GM21515 (cell line): ENCODE measurements at regions not wholly inside any gene's neighbourhood (a gene's known extent, or its start where the extent isn't known, plus 50 kb on each side); places are given as distances from the start of the nearest gene placed in this dataset.
"Not testable (repeated sequence)": the region's sequence is repeated elsewhere in the genome, so short reads cannot be mapped to it uniquely, and the experiment has no call there.

Experiments used
- ATAC-seq: cut with Tn5 transposase; IDR thresholded peaks from one replicate; pipeline ENCODE4 v1.9.1; 2021; ENCODE audit not compliant: unreplicated experiment

- ATAC-seq: no peak
Measured at GRCh38 chr11:27244900-27245299, 118.1 kb downstream of the CCDC34 start.

GRCh38 chr11:27242591-27242990 lies 120.4 kb downstream of the CCDC34 start:
- ATAC-seq: no peak

DNA sequence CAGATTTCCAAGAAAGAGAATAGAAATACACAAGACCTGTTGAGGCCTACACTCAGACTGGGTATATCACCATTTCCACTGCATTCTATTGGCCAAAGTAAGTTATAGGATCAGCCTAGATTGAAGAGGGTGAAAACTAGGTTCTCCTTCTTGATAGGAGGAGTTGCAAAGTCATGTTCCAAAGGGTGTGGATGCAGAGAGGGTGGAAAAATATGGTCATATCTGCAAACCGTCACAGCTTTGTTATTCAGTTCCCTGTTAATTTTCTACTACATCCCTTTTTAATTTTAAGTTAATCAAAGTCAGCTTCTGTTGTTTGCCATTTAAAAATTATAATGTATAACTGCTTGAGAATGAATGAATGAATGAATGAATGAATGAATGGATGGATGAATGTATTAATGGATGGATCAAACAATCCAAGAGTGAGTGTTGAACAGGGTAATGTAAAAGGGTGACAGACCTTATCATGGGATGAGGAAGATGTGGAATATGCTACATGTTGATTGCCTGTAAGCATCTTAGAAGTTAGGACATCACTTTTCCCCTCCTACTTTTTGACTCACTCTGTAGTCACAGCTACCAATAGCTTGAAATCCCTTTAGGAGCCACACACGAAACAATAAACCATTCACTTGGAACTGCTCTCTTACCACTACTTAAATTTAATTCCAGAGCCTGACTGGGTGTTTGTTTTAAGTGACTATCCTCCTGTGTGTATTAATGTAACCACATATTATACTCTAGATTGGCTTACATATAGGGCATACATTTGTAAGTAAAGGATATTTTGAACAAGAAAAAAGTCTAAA lies 121.5 kb downstream of the CCDC34 start:
- ATAC-seq: no peak

DNA sequence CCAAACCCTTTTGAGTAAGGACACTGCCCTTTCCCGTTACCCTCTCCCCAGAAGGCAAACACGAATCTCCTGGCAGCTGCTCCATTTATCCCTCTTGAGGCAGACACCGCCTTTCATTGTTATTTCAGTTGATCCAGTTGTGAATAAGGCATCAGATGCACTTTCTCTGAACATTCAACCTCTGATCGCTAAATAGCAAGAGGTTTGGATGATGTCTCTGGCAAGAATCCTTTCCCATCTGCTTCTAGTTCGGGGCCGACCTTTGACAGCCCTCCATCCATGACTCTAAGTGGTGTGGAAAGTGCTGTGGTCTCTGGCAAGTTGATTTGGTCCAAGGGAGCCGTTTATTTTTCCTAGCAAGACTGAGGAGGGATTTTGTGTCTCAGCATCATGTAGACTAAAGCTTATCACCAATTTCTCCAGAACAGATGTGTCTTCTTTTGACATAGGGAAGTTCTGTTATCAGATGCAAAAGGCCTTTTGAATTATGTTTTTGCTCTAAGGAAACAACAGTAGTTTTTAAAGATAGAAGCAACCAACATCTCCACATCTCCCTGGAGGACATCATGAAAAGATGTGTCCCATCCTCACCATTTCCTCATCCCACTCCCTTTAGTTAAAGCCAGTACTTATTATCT lies 123.6 kb downstream of the CCDC34 start:
- ATAC-seq: no peak

- no peak for ATAC-seq
Measured at GRCh38 chr11:27238811-27239210, 124.2 kb downstream of the CCDC34 start.

GRCh38 chr11:27237643-27238042 lies 125.4 kb downstream of the CCDC34 start:
- ATAC-seq: no peak

GRCh38 chr11:27234961-27235360 lies 128.1 kb downstream of the CCDC34 start:
- ATAC-seq: no peak

DNA sequence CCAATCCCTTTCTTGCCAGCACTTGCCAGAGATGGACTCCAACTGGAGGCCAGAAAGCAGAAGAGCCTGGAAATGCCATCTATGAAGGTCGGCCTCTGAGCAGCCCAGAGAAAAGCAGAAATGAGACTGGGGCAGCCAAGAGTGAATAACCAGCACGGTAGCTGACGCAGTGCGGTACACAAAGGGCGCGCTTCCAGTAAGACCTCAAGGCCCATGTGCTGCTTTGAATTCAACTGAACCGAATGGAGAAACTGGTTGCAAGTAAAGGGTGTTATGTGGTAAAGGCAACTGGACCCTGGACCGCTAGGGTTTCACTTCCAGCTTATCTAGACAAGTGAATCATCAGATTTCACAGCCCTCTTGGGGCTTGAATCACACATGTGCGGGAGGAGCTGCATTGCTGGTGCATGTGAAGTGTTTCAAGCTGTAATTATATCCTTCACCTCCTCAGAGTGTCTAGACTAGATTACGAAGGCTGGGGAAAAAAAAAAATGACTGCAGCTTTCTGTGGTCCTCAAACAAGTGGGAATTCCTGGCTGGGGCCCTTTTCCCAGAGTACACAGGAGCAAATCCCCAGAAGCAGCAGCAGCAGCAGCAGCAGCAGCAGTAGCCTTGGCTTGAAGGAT lies 128.9 kb downstream of the CCDC34 start:
- ATAC-seq: peak; percentile 95

DNA sequence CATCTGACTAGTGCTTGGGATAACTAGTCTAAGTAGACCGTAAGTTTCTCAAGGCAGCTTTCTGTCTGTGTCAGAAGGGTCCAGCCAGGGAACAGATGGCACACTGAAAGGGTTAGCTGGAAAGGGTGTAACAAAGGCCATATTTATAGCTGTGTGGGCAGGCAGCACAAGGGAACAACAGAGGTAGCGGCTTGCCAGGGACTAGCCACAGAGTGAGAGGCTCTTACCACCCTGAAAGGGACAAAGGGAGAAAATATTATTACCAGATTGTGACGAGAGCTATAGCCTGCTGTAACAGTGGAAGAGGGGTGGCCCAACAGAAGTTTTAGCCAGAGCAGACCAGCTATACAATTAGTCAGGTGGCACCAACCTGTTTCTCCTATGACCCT lies 129.4 kb downstream of the CCDC34 start:
- peak; percentile 19 for ATAC-seq

DNA sequence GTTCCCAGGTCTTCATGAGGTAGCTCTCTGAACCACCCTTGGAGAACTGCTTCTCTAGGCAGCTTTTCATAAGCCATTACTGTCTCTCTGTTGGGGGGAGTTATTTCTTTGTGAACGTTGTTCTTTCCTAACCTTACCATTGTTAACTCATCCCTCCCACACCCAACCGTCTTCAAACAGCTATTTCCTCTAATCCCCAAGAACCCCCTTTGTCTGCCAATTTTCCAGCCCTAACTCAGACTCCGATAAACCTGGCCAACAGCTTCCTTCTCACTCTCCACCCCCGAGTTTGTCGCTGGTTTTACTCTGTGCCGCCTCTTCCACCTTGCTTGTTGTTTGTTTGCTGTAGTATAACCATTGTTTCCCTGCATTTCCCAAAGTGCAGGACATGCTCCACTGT lies 131.5 kb downstream of the CCDC34 start:
- no peak for ATAC-seq

GRCh38 chr11:27230192-27230572 lies 132.8 kb downstream of the CCDC34 start:
- no peak for ATAC-seq

- ATAC-seq: no peak
Measured at GRCh38 chr11:27229511-27230191, 133.4 kb downstream of the CCDC34 start.

DNA sequence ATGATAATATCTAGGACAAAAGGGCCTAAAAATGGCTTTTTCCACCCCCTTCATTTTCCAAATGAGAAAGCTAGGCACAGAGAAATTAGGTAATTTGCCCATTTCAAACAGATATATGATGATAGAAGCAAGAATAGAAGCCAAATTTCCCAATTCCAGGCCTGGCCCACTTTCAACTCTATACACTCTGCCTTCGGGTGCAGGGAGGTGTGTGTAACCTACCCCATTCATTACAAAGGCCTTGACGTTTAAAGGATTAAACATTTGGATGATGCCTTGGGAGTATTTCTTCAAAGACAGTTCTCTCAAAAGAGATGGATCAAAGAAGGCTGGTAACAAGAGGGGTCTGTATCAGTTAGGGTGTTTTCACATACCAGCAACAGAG lies 134.1 kb downstream of the CCDC34 start:
- ATAC-seq: no peak

- no peak for ATAC-seq
Measured at GRCh38 chr11:27228232-27228905, 134.6 kb downstream of the CCDC34 start.

DNA sequence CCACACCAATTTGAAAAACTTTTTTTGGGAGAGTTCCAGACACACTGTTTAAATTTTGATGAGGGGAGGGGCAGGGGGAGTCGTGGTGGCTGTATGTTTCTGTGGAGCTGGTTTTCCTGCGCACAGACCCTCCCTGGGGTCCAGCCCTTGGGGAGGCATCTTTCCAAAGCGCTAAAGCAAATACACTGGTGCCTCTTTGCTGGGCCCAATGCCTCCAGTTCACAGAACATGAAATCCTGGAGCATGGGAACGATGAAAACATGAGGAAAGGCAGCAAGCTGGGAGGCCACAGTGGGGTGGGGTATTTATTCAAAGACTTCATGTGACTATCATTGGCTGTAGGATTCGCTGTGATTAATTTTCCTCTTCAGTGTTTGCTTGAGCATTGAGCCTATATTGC lies 135.3 kb downstream of the CCDC34 start:
- ATAC-seq: no peak

DNA sequence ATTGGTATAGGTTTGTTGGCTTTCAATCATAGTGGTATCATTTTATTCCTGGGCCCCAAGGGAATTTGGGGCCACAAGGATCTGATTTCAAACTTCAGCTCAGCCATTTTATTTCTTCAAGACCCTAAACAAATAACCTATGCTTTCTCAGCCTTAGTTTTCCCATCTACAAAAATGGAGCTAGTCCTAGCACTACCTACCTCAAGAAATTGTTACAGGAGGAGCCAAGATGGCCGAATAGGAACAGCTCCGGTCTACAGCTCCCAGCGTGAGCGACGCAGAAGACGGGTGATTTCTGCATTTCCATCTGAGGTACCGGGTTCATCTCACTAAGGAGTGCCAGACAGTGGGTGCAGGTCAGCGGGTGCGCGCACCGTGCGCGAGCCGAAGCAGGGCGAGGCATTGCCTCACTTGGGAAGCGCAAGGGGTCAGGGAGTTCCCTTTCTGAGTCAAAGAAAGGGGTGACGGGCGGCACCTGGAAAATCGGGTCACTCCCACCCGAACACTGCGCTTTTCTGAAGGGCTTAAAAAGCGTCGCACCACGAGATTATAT lies 143.5 kb downstream of the CCDC34 start:
- ATAC-seq: not testable (repeated sequence)

GRCh38 chr11:27218421-27219038 lies 144.5 kb downstream of the CCDC34 start:
- no peak for ATAC-seq

DNA sequence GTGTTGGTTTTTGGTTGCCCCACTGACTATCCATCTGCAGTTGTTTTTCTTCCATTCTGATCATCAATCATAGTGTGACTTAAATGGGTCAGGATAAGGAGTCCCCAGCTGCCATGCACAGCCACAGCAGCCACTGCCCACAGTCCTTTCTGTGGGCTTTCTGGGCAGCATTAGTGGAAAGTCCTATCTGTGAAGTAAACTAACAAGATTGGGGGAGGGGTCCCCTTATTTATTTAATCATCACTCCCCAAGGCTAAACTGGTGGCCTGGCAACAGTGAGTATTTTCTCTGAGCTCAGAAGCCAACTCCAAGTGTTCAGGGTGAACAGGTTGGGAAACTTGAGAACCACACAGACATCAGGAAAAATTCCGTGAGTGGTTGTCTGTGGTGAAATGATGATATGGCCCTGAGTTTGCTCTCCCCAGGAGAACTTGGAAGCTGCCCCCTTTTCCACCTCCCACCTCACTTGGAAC lies 145.0 kb downstream of the CCDC34 start:
- ATAC-seq: no peak

DNA sequence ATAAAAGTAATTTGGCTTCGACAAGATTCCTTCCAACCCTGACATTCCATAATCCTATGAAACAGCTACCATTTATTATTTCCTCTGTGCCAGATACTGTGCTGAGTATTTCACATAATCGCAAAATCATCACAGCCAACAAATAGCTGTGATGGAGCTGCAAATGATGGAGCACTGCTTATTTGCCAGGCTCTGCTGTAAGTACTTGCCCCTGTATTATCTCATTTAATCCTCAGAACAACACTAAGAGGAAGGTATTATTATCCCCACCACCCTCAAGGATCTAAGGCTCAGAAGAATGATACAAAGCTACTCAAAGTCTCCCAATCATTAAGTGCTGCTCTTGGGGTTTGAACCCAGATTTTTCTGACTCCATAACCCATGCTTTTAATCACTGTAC lies 145.5 kb downstream of the CCDC34 start:
- ATAC-seq: no peak
